Vagina (tissue), 2 donors: ENCODE measurements at regions not wholly inside any gene's neighbourhood (a gene's known extent, or its start where the extent isn't known, plus 50 kb on each side); places are given as distances from the start of the nearest gene placed in this dataset.

Experiments
- CTCF ChIP-seq, 3 experiments: fragments of 450-650 bp in 2 of 3; fragments of 200-600 bp in 1 of 3; sonication (generic) in 1 of 3; IDR thresholded peaks; one replicate each; pipeline ENCODE4 v1.5.1; 2017 to 2019; ENCODE audit warnings: antibody characterized with exemption in 3 of 3, mild to moderate bottlenecking in 2 of 3, moderate library complexity in 2 of 3
- POLR2A ChIP-seq, 2 donors: fragments of 450-650 bp; IDR thresholded peaks; one replicate each; pipeline ENCODE4 v1.6.1; 2017; ENCODE audit warnings: antibody characterized with exemption in 2 of 2, mild to moderate bottlenecking in 2 of 2, moderate library complexity in 2 of 2

DNA sequence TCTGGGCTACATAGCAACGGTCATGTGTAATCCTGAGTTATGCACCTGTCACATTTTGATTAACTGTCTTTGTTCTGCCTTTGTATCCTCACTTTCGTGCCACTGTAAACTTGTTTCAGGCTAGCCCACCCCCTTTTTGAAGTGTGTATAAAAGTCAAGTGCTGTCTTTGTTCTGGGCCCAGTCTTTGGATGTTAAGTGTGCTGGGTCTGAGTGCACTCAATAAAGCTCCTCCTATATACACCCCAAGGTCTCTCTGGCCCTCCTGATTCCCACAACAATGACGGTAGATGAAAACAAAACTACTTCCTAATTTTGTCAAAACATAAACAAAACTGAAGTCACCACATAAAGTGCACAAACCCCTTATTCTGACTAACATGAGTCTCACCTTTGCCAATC is 633.4 kb downstream of the DSC3 start:
- TF ChIP-seq POLR2A (IDR thresholded peaks at IDR 0.05) (no peak), CTCF (IDR thresholded peaks at IDR 0.05) (no peak)
